ENCODE measurements at regions not wholly inside any gene's neighbourhood (a gene's known extent, or its start where the extent isn't known, plus 50 kb on each side); places are given as distances from the start of the nearest gene placed in this dataset.

- Histone ChIP-seq H3K4me3 (ENCODE audit: insufficient read length, low read depth) (no peak overlapping the region), H3K4me1 (ENCODE audit: insufficient read depth, insufficient read length) (no peaks in the 10 kb centered on the region), H3K27me3 (ENCODE audit: insufficient read depth, insufficient read length) (no peaks in the 10 kb centered on the region), H3K36me3 (ENCODE audit: insufficient read depth, insufficient read length, low read length) (no peaks in the 10 kb centered on the region), H3K9ac (ENCODE audit: insufficient read length, low read depth) (no peak overlapping the region), H3K9me3 (ENCODE audit: insufficient read depth, low read length) (no peaks in the 10 kb centered on the region)
- no peak for DNase-seq (ENCODE audit: low read depth, low spot score)
- TF ChIP-seq ZNF274 (IDR thresholded peaks at IDR 0.05; ENCODE audit: low read depth, low read length) (no peak), YY1 (IDR thresholded peaks at IDR 0.05; ENCODE audit: insufficient read depth, insufficient read length) (no peak), SUZ12 (IDR thresholded peaks at IDR 0.05; ENCODE audit: extremely low read depth, insufficient read depth, insufficient read length) (no peak)
Measured at GRCh38 chr15:95449230-95449628, 881.3 kb upstream of the NR2F2 start.

- no peak overlapping the region for H3K4me3 ChIP-seq (ENCODE audit: insufficient read length, low read depth)
- no peaks in the 10 kb centered on the region for H3K27me3 ChIP-seq (ENCODE audit: insufficient read depth, insufficient read length)
- H3K9ac ChIP-seq (ENCODE audit: insufficient read length, low read depth) = no peak overlapping the region
- no peaks in the 10 kb centered on the region for H3K4me1 ChIP-seq (ENCODE audit: insufficient read depth, insufficient read length)
- no peaks in the 10 kb centered on the region for H3K9me3 ChIP-seq (ENCODE audit: insufficient read depth, low read length)
- no peaks in the 10 kb centered on the region for H3K36me3 ChIP-seq (ENCODE audit: insufficient read depth, insufficient read length, low read length)
- no peak for TF ChIP-seq YY1 (IDR thresholded peaks at IDR 0.05; ENCODE audit: insufficient read depth, insufficient read length)
- TF ChIP-seq ZNF274 (IDR thresholded peaks at IDR 0.05; ENCODE audit: low read depth, low read length) = no peak
- TF ChIP-seq SUZ12 (IDR thresholded peaks at IDR 0.05; ENCODE audit: extremely low read depth, insufficient read depth, insufficient read length) = no peak
- DNase-seq (ENCODE audit: low read depth, low spot score) = no peak
Measured at GRCh38 chr15:95450413-95450812, 880.1 kb upstream of the NR2F2 start.

- Histone ChIP-seq H3K9ac (ENCODE audit: insufficient read length, low read depth) (no peak overlapping the region), H3K4me1 (ENCODE audit: insufficient read depth, insufficient read length) (no peaks in the 10 kb centered on the region), H3K4me3 (ENCODE audit: insufficient read length, low read depth) (no peak overlapping the region), H3K36me3 (ENCODE audit: insufficient read depth, insufficient read length, low read length) (no peaks in the 10 kb centered on the region), H3K27me3 (ENCODE audit: insufficient read depth, insufficient read length) (no peaks in the 10 kb centered on the region), H3K9me3 (ENCODE audit: insufficient read depth, low read length) (no peaks in the 10 kb centered on the region)
- TF ChIP-seq YY1 (IDR thresholded peaks at IDR 0.05; ENCODE audit: insufficient read depth, insufficient read length) = no peak
- TF ChIP-seq SUZ12 (IDR thresholded peaks at IDR 0.05; ENCODE audit: extremely low read depth, insufficient read depth, insufficient read length) = no peak
- no peak for TF ChIP-seq ZNF274 (IDR thresholded peaks at IDR 0.05; ENCODE audit: low read depth, low read length)
- DNase-seq (ENCODE audit: low read depth, low spot score) = no peak
Measured at GRCh38 chr15:95451938-95452337, 878.6 kb upstream of the NR2F2 start.

DNA sequence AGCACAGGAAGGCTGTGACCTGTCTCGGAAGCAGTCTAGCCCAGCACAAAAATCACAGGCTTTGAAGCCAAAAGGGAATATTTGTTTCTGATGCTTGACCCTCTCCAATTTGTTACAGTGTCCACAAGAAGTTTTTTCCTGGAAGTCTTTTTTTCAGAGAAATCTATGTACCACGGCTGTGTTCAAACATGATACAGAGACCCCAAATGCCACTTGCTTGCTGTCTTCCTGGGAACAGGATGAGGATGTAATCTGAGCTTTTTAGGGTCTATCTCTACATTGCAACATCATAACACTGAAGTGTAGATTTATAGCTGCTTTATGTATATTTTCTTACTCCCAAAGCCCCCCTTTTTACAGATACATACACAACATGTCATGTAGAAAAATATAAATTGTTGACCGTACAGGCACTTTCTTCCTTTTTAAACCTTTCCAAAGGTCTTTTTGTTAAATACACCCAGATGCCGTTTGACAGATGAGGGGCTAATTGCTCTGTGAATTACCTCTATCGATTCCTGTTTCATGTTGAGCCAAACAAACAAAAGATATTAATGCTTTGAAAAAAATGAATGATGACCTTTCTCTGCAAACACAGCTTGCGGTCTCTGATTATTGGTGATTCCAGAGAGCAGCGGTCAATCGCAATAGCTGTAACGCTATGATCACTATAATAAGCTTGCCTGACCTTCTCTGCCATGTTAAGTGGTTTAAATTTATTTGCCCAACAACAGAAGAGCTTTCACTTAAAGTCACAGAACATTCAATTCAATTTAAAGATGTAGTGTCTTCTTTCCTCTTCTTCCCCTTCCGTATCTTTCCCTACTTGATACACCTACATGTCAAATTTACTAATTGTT lies 875.9 kb upstream of the NR2F2 start:
- DNase-seq (ENCODE audit: low read depth, low spot score) = no peak
- no peaks in the 10 kb centered on the region for H3K36me3 ChIP-seq (ENCODE audit: insufficient read depth, insufficient read length, low read length)
- H3K27me3 ChIP-seq (ENCODE audit: insufficient read depth, insufficient read length) = no peaks in the 10 kb centered on the region
- H3K9me3 ChIP-seq (ENCODE audit: insufficient read depth, low read length) = no peaks in the 10 kb centered on the region
- TF ChIP-seq SUZ12 (IDR thresholded peaks at IDR 0.05; ENCODE audit: extremely low read depth, insufficient read depth, insufficient read length) (no peak), YY1 (IDR thresholded peaks at IDR 0.05; ENCODE audit: insufficient read depth, insufficient read length) (no peak), ZNF274 (IDR thresholded peaks at IDR 0.05; ENCODE audit: low read depth, low read length) (no peak)
- H3K9ac ChIP-seq (ENCODE audit: insufficient read length, low read depth) = no peak overlapping the region
- H3K4me1 ChIP-seq (ENCODE audit: insufficient read depth, insufficient read length) = no peaks in the 10 kb centered on the region
- no peak overlapping the region for H3K4me3 ChIP-seq (ENCODE audit: insufficient read length, low read depth)

- no peaks in the 10 kb centered on the region for H3K4me1 ChIP-seq (ENCODE audit: insufficient read depth, insufficient read length)
- H3K9ac ChIP-seq (ENCODE audit: insufficient read length, low read depth) = no peak overlapping the region
- no peak overlapping the region for H3K4me3 ChIP-seq (ENCODE audit: insufficient read length, low read depth)
- no peaks in the 10 kb centered on the region for H3K9me3 ChIP-seq (ENCODE audit: insufficient read depth, low read length)
- H3K27me3 ChIP-seq (ENCODE audit: insufficient read depth, insufficient read length) = no peaks in the 10 kb centered on the region
- H3K36me3 ChIP-seq (ENCODE audit: insufficient read depth, insufficient read length, low read length) = no peaks in the 10 kb centered on the region
- no peak for TF ChIP-seq SUZ12 (IDR thresholded peaks at IDR 0.05; ENCODE audit: extremely low read depth, insufficient read depth, insufficient read length)
- TF ChIP-seq YY1 (IDR thresholded peaks at IDR 0.05; ENCODE audit: insufficient read depth, insufficient read length) = no peak
- TF ChIP-seq ZNF274 (IDR thresholded peaks at IDR 0.05; ENCODE audit: low read depth, low read length) = no peak
- DNase-seq (ENCODE audit: low read depth, low spot score) = no peak
Measured at GRCh38 chr15:95457520-95457919, 873.0 kb upstream of the NR2F2 start.

DNA sequence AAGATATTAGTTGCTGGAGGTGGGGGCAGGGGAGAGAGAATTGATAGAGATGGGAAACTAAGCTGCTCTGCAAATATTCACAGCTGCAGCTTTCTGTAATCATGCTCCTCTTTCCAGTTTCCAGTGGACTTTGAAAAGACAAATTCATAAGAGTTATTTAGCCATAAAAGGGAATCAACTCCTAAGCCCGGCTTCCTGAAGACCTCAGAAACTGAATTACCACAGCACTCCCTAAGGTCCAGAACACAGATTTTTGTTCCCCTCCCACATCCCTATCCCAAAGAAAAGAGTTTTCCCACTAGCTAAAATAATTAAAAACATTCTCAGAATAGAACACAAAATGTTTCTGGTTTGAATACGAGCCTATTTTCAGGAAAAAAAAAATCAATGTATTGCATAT lies 871.8 kb upstream of the NR2F2 start:
- DNase-seq (ENCODE audit: low read depth, low spot score) = no peak
- no peaks in the 10 kb centered on the region for H3K9me3 ChIP-seq (ENCODE audit: insufficient read depth, low read length)
- H3K4me1 ChIP-seq (ENCODE audit: insufficient read depth, insufficient read length) = no peaks in the 10 kb centered on the region
- no peaks in the 10 kb centered on the region for H3K27me3 ChIP-seq (ENCODE audit: insufficient read depth, insufficient read length)
- H3K9ac ChIP-seq (ENCODE audit: insufficient read length, low read depth) = no peak overlapping the region
- no peak for TF ChIP-seq YY1 (IDR thresholded peaks at IDR 0.05; ENCODE audit: insufficient read depth, insufficient read length)
- no peak for TF ChIP-seq SUZ12 (IDR thresholded peaks at IDR 0.05; ENCODE audit: extremely low read depth, insufficient read depth, insufficient read length)
- TF ChIP-seq ZNF274 (IDR thresholded peaks at IDR 0.05; ENCODE audit: low read depth, low read length) = no peak
- H3K4me3 ChIP-seq (ENCODE audit: insufficient read length, low read depth) = no peak overlapping the region
- H3K36me3 ChIP-seq (ENCODE audit: insufficient read depth, insufficient read length, low read length) = no peaks in the 10 kb centered on the region

- H3K36me3 ChIP-seq (ENCODE audit: insufficient read depth, insufficient read length, low read length) = no peaks in the 10 kb centered on the region
- no peak overlapping the region for H3K4me3 ChIP-seq (ENCODE audit: insufficient read length, low read depth)
- H3K4me1 ChIP-seq (ENCODE audit: insufficient read depth, insufficient read length) = no peaks in the 10 kb centered on the region
- no peaks in the 10 kb centered on the region for H3K9me3 ChIP-seq (ENCODE audit: insufficient read depth, low read length)
- H3K27me3 ChIP-seq (ENCODE audit: insufficient read depth, insufficient read length) = no peaks in the 10 kb centered on the region
- TF ChIP-seq SUZ12 (IDR thresholded peaks at IDR 0.05; ENCODE audit: extremely low read depth, insufficient read depth, insufficient read length) = no peak
- no peak overlapping the region for H3K9ac ChIP-seq (ENCODE audit: insufficient read length, low read depth)
- no peak for DNase-seq (ENCODE audit: low read depth, low spot score)
Measured at GRCh38 chr15:95459273-95459672, 871.2 kb upstream of the NR2F2 start.
